Hypothalamus (tissue), 51 donors: ENCODE measurements at regions not wholly inside any gene's neighbourhood (a gene's known extent, or its start where the extent isn't known, plus 50 kb on each side); places are given as distances from the start of the nearest gene placed in this dataset.

Experiments used
- DNase-seq, 51 donors: peaks; one replicate each; lab custom pipeline; 2025; lab: John Stamatoyannopoulos, UW

GRCh38 chr7:48703466-48703865, 220.9 kb upstream of the CDC14C start:
- DNase-seq = no peak

GRCh38 chr7:48708122-48708521, 216.2 kb upstream of the CDC14C start:
- no peak for DNase-seq

- peak in 2 of 51 donors; percentile 3 to 9 for DNase-seq
Measured at GRCh38 chr7:48708635-48709034, 215.7 kb upstream of the CDC14C start.

- DNase-seq = no peak
Measured at GRCh38 chr7:48710995-48711394, 213.4 kb upstream of the CDC14C start.

- DNase-seq = no peak
Measured at GRCh38 chr7:48718731-48719378, 205.5 kb upstream of the CDC14C start.

GRCh38 chr7:48728799-48729198, 195.5 kb upstream of the CDC14C start:
- DNase-seq = no peak

GRCh38 chr7:48734695-48735406, 189.5 kb upstream of the CDC14C start:
- DNase-seq = no peak

GRCh38 chr7:48741545-48741944, 182.8 kb upstream of the CDC14C start:
- peak in 1 of 51 donors; percentile 2 for DNase-seq

GRCh38 chr7:48742079-48742798, 182.1 kb upstream of the CDC14C start:
- no peak for DNase-seq

GRCh38 chr7:48748081-48748833, 176.1 kb upstream of the CDC14C start:
- DNase-seq = no peak

GRCh38 chr7:48755061-48755555, 169.2 kb upstream of the CDC14C start:
- no peak for DNase-seq

GRCh38 chr7:48759431-48760080, 164.8 kb upstream of the CDC14C start:
- DNase-seq = no peak

GRCh38 chr7:48760528-48761265, 163.7 kb upstream of the CDC14C start:
- DNase-seq = peak in 1 of 51 donors; percentile 3

GRCh38 chr7:48780862-48781261, 143.5 kb upstream of the CDC14C start:
- no peak for DNase-seq

- no peak for DNase-seq
Measured at GRCh38 chr7:48781752-48782151, 142.6 kb upstream of the CDC14C start.

GRCh38 chr7:48782511-48782910, 141.8 kb upstream of the CDC14C start:
- no peak for DNase-seq

GRCh38 chr7:48786951-48787350, 137.4 kb upstream of the CDC14C start:
- DNase-seq = no peak

- DNase-seq = no peak
Measured at GRCh38 chr7:48803250-48803649, 121.1 kb upstream of the CDC14C start.

- DNase-seq = no peak
Measured at GRCh38 chr7:48806731-48807130, 117.6 kb upstream of the CDC14C start.

GRCh38 chr7:48811071-48811470, 113.3 kb upstream of the CDC14C start:
- no peak for DNase-seq
